DMS53 treated with DMSO at 0.1 percent for 48 hours (cell line): ENCODE measurements at regions not wholly inside any gene's neighbourhood (a gene's known extent, or its start where the extent isn't known, plus 50 kb on each side); places are given as distances from the start of the nearest gene placed in this dataset.
"Not testable (repeated sequence)": the region's sequence is repeated elsewhere in the genome, so short reads cannot be mapped to it uniquely, and the experiment has no call there.

Experiments
- DNase-seq: peaks from one replicate; lab custom pipeline; 2025; ENCODE audit not compliant: unreplicated experiment; lab: John Stamatoyannopoulos, UW

DNA sequence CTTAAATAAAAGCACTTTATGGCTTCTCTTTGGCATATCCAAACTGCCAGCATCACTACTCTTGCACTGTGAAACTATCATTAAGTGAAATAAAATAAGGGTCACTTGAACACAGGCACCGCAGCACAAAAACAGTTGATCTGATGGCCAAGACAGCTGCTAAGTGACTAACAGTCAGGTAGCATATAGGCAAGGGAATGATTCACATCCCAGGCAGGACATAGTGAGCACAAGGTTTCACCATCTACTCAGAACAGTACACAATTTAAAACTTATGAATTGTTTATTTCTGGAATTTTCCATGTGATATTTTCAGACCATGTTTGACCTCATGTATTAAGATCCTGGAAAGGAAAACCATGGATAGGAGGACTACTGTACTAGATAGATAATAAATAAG, 214.2 kb downstream of the MREG start:
- no peak for DNase-seq

GRCh38 chr2:215797676-215798075, 215.7 kb downstream of the MREG start:
- DNase-seq: no peak

DNA sequence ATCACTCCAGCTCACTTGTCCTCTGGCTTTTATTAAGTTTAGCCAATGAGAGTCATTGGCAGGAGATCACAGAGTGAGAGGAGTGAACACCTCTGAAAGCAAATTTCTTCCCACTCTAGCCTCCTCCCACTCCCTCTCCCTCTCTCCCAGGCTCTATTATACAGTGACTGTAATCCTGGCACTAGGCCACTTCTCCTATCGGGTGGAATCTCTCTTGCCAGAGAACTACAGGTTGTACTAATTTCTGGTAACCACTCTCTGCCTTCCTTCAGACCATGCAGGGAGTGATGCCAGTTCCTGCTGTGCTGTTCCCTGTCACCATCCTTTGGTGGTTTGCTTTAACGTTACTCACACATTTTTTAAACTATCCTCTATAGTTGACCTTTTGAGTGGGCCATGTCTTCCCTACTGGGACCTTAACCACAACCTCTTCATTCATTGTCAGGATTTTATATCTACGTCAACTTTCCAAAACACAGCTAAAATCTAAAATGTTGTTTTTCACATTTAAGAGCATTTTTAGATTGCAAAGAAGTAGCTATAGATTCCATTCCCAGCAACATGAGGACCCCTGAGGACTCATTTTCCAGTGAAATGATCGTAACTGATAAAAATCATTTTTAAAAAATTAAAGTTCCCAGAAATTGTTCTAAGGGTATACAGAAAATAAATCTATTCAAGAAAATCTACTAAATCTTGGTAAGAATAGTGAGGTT, 217.1 kb downstream of the MREG start:
- DNase-seq: no peak

- DNase-seq: no peak
Observed at GRCh38 chr2:215794829-215795546, 218.4 kb downstream of the MREG start.

- no peak for DNase-seq
Observed at GRCh38 chr2:215793747-215794595, 219.4 kb downstream of the MREG start.

DNA sequence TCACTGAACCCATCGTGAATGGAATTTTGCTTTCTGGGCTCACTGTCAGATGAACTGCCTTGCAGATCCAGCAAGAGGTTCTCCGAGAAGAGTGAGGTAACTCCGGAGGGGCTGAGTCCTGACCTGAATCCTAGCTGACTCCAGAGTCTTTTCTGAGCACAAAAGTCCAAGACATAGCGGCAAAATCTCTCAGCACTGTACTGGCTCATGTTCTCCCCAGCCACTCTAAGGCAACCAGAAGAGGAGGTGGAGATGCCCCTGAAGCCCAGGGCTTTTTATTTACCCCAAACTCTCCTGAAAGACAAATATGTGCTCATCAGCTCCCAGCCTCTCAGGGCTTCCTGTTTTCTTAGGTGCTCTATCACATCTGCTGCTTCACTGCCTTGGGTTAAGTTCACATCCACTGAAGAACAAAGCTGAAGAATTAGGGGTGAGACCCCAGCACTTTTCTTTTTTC, 221.8 kb downstream of the MREG start:
- peak; percentile 20 for DNase-seq

GRCh38 chr2:215790523-215791421, 222.6 kb downstream of the MREG start:
- DNase-seq: no peak

DNA sequence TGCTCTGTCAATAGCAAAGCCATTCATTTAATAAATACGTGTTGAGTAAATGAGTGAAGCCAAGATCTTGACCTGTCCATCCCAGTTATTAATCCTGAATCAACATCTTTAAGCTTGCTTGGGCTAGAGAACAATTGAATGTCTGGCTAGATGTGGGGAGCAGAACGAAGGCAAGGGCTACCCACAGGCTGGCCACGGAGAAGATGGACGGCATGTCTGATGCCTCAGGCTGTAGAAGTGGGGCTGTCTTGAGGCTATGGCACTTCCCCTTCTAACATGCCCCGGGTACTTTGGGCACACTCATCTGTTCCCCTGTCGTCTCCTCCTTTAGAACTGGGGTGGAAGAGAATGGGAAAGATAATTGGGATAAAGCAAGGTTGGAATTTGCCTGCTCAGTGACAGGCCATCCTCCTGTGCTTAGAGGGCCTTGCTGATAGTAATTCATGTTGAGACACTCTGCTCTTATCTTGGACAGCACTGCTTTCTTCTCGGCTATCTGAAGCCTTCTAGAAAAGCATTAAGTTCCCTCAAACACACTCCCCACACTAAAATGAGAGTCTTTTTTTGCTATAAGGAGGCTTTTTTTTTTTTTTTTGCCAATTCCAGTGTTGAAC, 225.7 kb downstream of the MREG start:
- DNase-seq: no peak

- no peak for DNase-seq
Observed at GRCh38 chr2:215787025-215787424, 226.3 kb downstream of the MREG start.

- no peak for DNase-seq
Observed at GRCh38 chr2:215784371-215784783, 229.0 kb downstream of the MREG start.

- not testable (repeated sequence) for DNase-seq
Observed at GRCh38 chr2:215783640-215784039, 229.7 kb downstream of the MREG start.

GRCh38 chr2:215782965-215783364, 230.4 kb downstream of the MREG start:
- DNase-seq: no peak

- DNase-seq: no peak
Observed at GRCh38 chr2:215782295-215782694, 231.1 kb downstream of the MREG start.

- DNase-seq: no peak
Observed at GRCh38 chr2:215780907-215781685, 232.3 kb downstream of the MREG start.

DNA sequence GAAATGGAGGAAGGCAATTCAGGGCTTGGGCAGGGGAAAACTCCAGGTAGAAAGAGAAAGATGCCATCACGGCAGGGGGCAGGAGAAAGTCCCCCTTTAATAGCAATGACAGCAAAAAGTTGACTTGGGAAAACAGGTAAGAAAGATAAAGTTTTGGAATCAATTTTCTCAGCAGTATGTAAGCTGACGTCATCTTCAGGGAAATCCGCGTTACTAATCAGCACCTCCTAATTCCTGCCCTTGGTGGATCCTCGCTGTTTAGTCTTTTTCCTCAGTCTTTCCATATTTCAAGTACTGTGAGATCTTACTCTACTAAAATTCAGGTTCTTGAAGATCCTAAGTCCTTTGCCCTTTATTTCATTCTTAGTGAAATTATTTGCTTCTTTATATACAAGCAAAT, 233.0 kb downstream of the MREG start:
- no peak for DNase-seq

DNA sequence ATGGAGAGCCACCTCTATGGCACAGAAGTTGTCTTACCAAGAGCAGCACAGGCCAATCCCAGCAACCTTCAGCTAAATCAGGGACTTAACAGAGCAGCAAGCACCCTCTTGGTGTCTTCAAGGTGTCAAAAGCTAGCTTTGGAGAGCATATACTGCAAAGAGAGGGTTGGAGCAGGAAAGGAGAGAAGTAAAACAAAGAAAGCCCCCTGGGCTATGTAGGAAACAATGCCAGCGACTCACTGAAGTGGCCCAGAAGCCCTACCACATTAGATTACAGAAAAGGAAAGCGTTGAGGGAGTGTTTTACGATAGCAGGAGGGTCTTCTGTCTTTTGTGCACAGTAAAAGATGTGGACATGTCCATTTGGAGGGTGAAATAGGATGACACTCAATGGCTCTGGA, 233.4 kb downstream of the MREG start:
- no peak for DNase-seq

DNA sequence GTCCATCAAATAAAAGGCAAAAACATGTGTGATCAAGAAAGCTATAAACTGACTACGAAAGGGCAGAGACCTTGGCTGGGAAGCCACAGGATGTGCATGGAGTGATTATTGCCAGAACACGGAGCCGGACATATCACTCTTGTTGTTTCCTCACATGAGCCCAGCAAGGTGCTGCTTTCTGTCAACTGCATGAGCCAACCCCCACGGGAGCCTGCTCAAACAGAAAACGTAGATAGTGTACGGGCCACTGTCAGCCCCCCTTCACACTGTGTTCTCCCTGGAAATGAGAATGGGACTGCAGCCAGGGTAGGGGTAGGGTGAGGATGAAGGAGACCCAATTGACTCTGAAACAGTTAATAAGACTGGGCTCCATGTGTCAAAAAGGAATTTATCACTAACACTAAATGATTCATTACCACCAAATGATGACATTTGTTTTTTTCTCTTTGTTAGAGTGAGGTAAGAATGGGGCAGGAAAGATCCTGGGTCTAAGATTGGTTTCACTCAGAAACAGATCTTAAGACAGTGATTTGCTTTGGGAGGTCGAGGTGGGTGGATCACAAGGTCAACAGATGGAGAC, 235.8 kb downstream of the MREG start:
- DNase-seq: no peak

GRCh38 chr2:215775106-215775505, 238.2 kb downstream of the MREG start:
- no peak for DNase-seq

GRCh38 chr2:215773728-215774127, 239.6 kb downstream of the MREG start:
- DNase-seq: no peak
